Stimulated activated CD4-positive, alpha-beta T cell treated with anti-CD3 and anti-CD28 coated beads, Interleukin-1b, Interleukin-23, amount 100 ng/mL, for 4 hours (primary cell): ENCODE measurements at regions not wholly inside any gene's neighbourhood (a gene's known extent, or its start where the extent isn't known, plus 50 kb on each side); places are given as distances from the start of the nearest gene placed in this dataset.
"Not testable (repeated sequence)": the region's sequence is repeated elsewhere in the genome, so short reads cannot be mapped to it uniquely, and the experiment has no call there.

ENCODE experiments used
- DNase-seq, 2 donors: peaks; one replicate each; pipeline ENCODE4 v3.0.0-alpha.2; 2020; ENCODE audit warnings: low read depth in 2 of 2

- DNase-seq = no peak
Measured at GRCh38 chr4:72942565-72942964, 127.0 kb downstream of the COX18 start.

GRCh38 chr4:72938516-72938915 lies 131.0 kb downstream of the COX18 start:
- DNase-seq = no peak

- DNase-seq = no peak
Measured at GRCh38 chr4:72935462-72935861, 134.1 kb downstream of the COX18 start.

- no peak for DNase-seq
Measured at GRCh38 chr4:72933029-72933428, 136.5 kb downstream of the COX18 start.

GRCh38 chr4:72931346-72931745 lies 138.2 kb downstream of the COX18 start:
- no peak for DNase-seq

GRCh38 chr4:72929596-72930274 lies 139.8 kb downstream of the COX18 start:
- not testable (repeated sequence) for DNase-seq

GRCh38 chr4:72924814-72925213 lies 144.7 kb downstream of the COX18 start:
- DNase-seq = no peak

- DNase-seq = no peak
Measured at GRCh38 chr4:72919937-72920336, 149.6 kb downstream of the COX18 start.

GRCh38 chr4:72919464-72919863 lies 150.1 kb downstream of the COX18 start:
- DNase-seq = no peak

- no peak for DNase-seq
Measured at GRCh38 chr4:72918362-72918761, 151.2 kb downstream of the COX18 start.

GRCh38 chr4:72911316-72911715 lies 158.2 kb downstream of the COX18 start:
- DNase-seq = no peak

- no peak for DNase-seq
Measured at GRCh38 chr4:72909461-72909860, 160.1 kb downstream of the COX18 start.

- no peak for DNase-seq
Measured at GRCh38 chr4:72902354-72902753, 167.2 kb downstream of the COX18 start.

- no peak for DNase-seq
Measured at GRCh38 chr4:72901553-72901952, 168.0 kb downstream of the COX18 start.

- DNase-seq = no peak
Measured at GRCh38 chr4:72900952-72901351, 168.6 kb downstream of the COX18 start.

- no peak for DNase-seq
Measured at GRCh38 chr4:72899621-72900020, 169.9 kb downstream of the COX18 start.

GRCh38 chr4:72899214-72899613 lies 170.3 kb downstream of the COX18 start:
- no peak for DNase-seq

GRCh38 chr4:72896515-72896914 lies 173.0 kb downstream of the COX18 start:
- no peak for DNase-seq

GRCh38 chr4:72895408-72895807 lies 174.1 kb downstream of the COX18 start:
- no peak for DNase-seq

- DNase-seq = no peak
Measured at GRCh38 chr4:72893354-72894066, 176.0 kb downstream of the COX18 start.

GRCh38 chr4:72888331-72888730 lies 181.2 kb downstream of the COX18 start:
- no peak for DNase-seq

GRCh38 chr4:72887152-72887551 lies 182.4 kb downstream of the COX18 start:
- DNase-seq = no peak

GRCh38 chr4:72886602-72887001 lies 182.9 kb downstream of the COX18 start:
- no peak for DNase-seq

- DNase-seq = not testable (repeated sequence)
Measured at GRCh38 chr4:72884225-72884624, 185.3 kb downstream of the COX18 start.
